ENCODE measurements at regions not wholly inside any gene's neighbourhood (a gene's known extent, or its start where the extent isn't known, plus 50 kb on each side); places are given as distances from the start of the nearest gene placed in this dataset.

- DNase-seq (ENCODE audit: extremely low read depth in 1 of 2, low read depth in 1 of 2), result no peak
These were observed 435.1 kb downstream of the MTX2 start for GRCh38 chr2:176704282-176704858.

- DNase-seq (ENCODE audit: extremely low read depth in 1 of 2, low read depth in 1 of 2), result no peak
These were observed 440.1 kb downstream of the MTX2 start for GRCh38 chr2:176709149-176709951.

GRCh38 chr2:176709991-176710390 is 440.7 kb downstream of the MTX2 start:
- DNase-seq (ENCODE audit: extremely low read depth in 1 of 2, low read depth in 1 of 2), result no peak

GRCh38 chr2:176710657-176711186 is 441.5 kb downstream of the MTX2 start:
- DNase-seq (ENCODE audit: extremely low read depth in 1 of 2, low read depth in 1 of 2), result no peak

GRCh38 chr2:176725873-176726645 is 456.8 kb downstream of the MTX2 start:
- no peak for DNase-seq (ENCODE audit: extremely low read depth in 1 of 2, low read depth in 1 of 2)

- no peak for DNase-seq (ENCODE audit: extremely low read depth in 1 of 2, low read depth in 1 of 2)
These were observed 458.5 kb downstream of the MTX2 start for GRCh38 chr2:176727696-176728095.

- DNase-seq (ENCODE audit: extremely low read depth in 1 of 2, low read depth in 1 of 2), result no peak
These were observed 460.7 kb downstream of the MTX2 start for GRCh38 chr2:176729706-176730569.

- no peak for DNase-seq (ENCODE audit: extremely low read depth in 1 of 2, low read depth in 1 of 2)
These were observed 463.5 kb downstream of the MTX2 start for GRCh38 chr2:176732780-176733179.

GRCh38 chr2:176733698-176734430 is 464.6 kb downstream of the MTX2 start:
- DNase-seq (ENCODE audit: extremely low read depth in 1 of 2, low read depth in 1 of 2), result no peak

- no peak for DNase-seq (ENCODE audit: extremely low read depth in 1 of 2, low read depth in 1 of 2)
These were observed 465.6 kb downstream of the MTX2 start for GRCh38 chr2:176734868-176735267.

GRCh38 chr2:176742271-176742670 is 470.3 kb upstream of the HNRNPA3 start:
- DNase-seq (ENCODE audit: extremely low read depth in 1 of 2, low read depth in 1 of 2), result no peak

GRCh38 chr2:176743671-176744070 is 468.9 kb upstream of the HNRNPA3 start:
- DNase-seq (ENCODE audit: extremely low read depth in 1 of 2, low read depth in 1 of 2), result no peak

GRCh38 chr2:176744146-176744545 is 468.4 kb upstream of the HNRNPA3 start:
- DNase-seq (ENCODE audit: extremely low read depth in 1 of 2, low read depth in 1 of 2), result no peak

GRCh38 chr2:176745543-176746200 is 466.9 kb upstream of the HNRNPA3 start:
- DNase-seq (ENCODE audit: extremely low read depth in 1 of 2, low read depth in 1 of 2), result no peak

GRCh38 chr2:176746411-176746810 is 466.2 kb upstream of the HNRNPA3 start:
- no peak for DNase-seq (ENCODE audit: extremely low read depth in 1 of 2, low read depth in 1 of 2)

GRCh38 chr2:176747506-176747905 is 465.1 kb upstream of the HNRNPA3 start:
- no peak for DNase-seq (ENCODE audit: extremely low read depth in 1 of 2, low read depth in 1 of 2)

GRCh38 chr2:176747928-176748327 is 464.7 kb upstream of the HNRNPA3 start:
- no peak for DNase-seq (ENCODE audit: extremely low read depth in 1 of 2, low read depth in 1 of 2)

GRCh38 chr2:176748662-176749061 is 463.9 kb upstream of the HNRNPA3 start:
- no peak for DNase-seq (ENCODE audit: extremely low read depth in 1 of 2, low read depth in 1 of 2)
